ENCODE measurements at regions not wholly inside any gene's neighbourhood (a gene's known extent, or its start where the extent isn't known, plus 50 kb on each side); places are given as distances from the start of the nearest gene placed in this dataset.

- H3K4me3 ChIP-seq (ENCODE audit: low read length): no peak overlapping the region
- TF ChIP-seq, protein P1, sequence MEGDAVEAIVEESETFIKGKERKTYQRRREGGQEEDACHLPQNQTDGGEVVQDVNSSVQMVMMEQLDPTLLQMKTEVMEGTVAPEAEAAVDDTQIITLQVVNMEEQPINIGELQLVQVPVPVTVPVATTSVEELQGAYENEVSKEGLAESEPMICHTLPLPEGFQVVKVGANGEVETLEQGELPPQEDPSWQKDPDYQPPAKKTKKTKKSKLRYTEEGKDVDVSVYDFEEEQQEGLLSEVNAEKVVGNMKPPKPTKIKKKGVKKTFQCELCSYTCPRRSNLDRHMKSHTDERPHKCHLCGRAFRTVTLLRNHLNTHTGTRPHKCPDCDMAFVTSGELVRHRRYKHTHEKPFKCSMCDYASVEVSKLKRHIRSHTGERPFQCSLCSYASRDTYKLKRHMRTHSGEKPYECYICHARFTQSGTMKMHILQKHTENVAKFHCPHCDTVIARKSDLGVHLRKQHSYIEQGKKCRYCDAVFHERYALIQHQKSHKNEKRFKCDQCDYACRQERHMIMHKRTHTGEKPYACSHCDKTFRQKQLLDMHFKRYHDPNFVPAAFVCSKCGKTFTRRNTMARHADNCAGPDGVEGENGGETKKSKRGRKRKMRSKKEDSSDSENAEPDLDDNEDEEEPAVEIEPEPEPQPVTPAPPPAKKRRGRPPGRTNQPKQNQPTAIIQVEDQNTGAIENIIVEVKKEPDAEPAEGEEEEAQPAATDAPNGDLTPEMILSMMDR (conservative IDR thresholded peaks at IDR 0.05; ENCODE audit: low read length): no peak
- no peak for DNase-seq (ENCODE audit: low read depth)
These were observed 97.6 kb downstream of the ANAPC4 start for GRCh38 chr4:25474690-25475089.

- TF ChIP-seq, protein P1 (conservative IDR thresholded peaks at IDR 0.05; ENCODE audit: low read length): no peak
- no peak for DNase-seq (ENCODE audit: low read depth)
- no peak overlapping the region for H3K4me3 ChIP-seq (ENCODE audit: low read length)
These were observed 100.2 kb downstream of the ANAPC4 start for GRCh38 chr4:25477221-25477620.

- TF ChIP-seq, protein P1 (conservative IDR thresholded peaks at IDR 0.05; ENCODE audit: low read length): no peak
- DNase-seq (ENCODE audit: low read depth): no peak
- no peak overlapping the region for H3K4me3 ChIP-seq (ENCODE audit: low read length)
These were observed 104.6 kb downstream of the ANAPC4 start for GRCh38 chr4:25481648-25482047.

- TF ChIP-seq, protein P1 (conservative IDR thresholded peaks at IDR 0.05; ENCODE audit: low read length): no peak
- no peak overlapping the region for H3K4me3 ChIP-seq (ENCODE audit: low read length)
These were observed 107.2 kb downstream of the ANAPC4 start for GRCh38 chr4:25484243-25484721.

DNA sequence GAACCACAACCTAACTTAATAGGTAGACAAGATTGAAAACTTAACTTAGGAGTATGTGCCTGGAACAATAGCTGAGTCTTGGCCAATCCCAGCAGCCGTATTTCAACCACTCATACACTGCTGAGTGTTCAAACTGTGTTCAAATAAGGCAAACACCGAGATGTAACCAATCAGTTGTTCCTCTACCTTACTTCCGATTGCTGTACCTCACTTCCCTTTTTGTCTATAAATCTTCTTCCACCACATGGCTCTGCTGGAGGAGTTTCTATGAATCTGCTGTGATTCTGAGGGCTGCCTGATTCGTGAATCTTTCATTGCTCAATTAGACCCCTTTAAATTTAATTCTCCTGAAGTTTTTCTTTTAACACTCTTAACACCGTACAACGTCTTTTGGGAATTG, 108.0 kb downstream of the ANAPC4 start:
- no peak overlapping the region for H3K4me3 ChIP-seq (ENCODE audit: low read length)
- no peak for DNase-seq (ENCODE audit: low read depth)
- TF ChIP-seq, protein P1 (conservative IDR thresholded peaks at IDR 0.05; ENCODE audit: low read length): no peak

More at GRCh38 chr4:25484243-25484721, 107.2 kb downstream of the ANAPC4 start:
- DNase-seq (ENCODE audit: low read depth): peak; percentile 6

DNA sequence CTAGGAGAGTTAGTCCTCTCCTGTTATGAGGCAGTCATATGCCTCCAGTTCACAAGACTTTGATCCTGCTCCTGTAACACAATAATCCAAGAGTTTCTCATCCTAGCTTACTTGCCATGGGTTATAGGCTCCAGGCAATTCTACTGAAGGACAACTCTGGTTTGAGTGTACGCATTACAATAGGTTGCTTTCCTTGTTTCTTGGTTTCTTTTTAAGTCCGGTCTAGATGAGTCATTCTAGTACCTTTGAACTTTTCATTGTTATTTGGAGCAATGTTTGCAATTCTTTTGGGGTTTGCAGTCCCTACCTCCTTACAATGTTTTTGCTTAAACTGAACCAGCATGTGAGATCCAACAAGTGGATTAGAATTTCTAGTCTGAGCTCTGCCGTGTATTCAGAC, 109.1 kb downstream of the ANAPC4 start:
- no peak overlapping the region for H3K4me3 ChIP-seq (ENCODE audit: low read length)

DNA sequence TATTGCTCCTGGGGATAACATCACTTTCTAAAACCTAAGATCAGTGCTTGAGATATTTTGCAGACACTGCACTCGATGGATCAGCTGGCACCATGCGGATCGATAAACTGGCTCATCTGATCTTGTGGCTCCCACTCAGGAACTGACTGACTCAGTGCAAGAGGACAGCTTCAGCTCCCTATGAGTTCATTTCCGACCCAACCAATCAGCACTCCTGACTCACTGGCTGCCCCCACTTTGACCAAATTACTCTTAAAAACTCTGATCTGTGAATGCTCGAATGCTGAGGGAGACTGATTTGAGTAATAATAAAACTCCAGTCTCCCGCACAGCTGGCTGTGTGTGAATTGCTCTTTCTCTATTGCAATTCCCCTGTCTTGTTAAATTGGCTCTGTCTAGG, 110.1 kb downstream of the ANAPC4 start:
- TF ChIP-seq, protein P1 (conservative IDR thresholded peaks at IDR 0.05; ENCODE audit: low read length): no peak
- DNase-seq (ENCODE audit: low read depth): no peak
- H3K4me3 ChIP-seq (ENCODE audit: low read length): no peak overlapping the region

More for the DNA sequence above, 109.1 kb downstream of the ANAPC4 start:
- TF ChIP-seq, protein P1 (conservative IDR thresholded peaks at IDR 0.05; ENCODE audit: low read length): no peak
- no peak for DNase-seq (ENCODE audit: low read depth)

All from AG10803 (cell line).